Endothelial cell of umbilical vein (primary cell): ENCODE measurements at regions not wholly inside any gene's neighbourhood (a gene's known extent, or its start where the extent isn't known, plus 50 kb on each side); places are given as distances from the start of the nearest gene placed in this dataset.

ENCODE experiments used
- BruUV-seq: library from RNA; stranded (reverse); fragments of 400-500 nt; replicated peaks from 2 replicates; lab custom pipeline; 2021; lab: Mats Ljungman, UMichigan
- CTCF ChIA-PET: fragments of 300-600, 350-600 bp; sonication (Branson Sonifier 250); formaldehyde crosslinking; loops from one replicate; lab custom pipeline; 2021; ENCODE audit warnings: antibody characterized with exemption, inconsistent platforms; lab: Charles Lee
- POLR2A ChIA-PET: fragments of 300-600, 350-600 bp; sonication (Branson Sonifier 250); formaldehyde crosslinking; loops from one replicate; lab custom pipeline; 2021; ENCODE audit warnings: antibody characterized with exemption, inconsistent platforms; lab: Charles Lee
- DNase-seq: peaks from one replicate; pipeline ENCODE4 v3.0.0-alpha.2; 2011; ENCODE audit warnings: low read depth, low spot score
- FAIRE-seq: peaks from 2 replicates; lab custom pipeline; 2011; peaks lifted over from hg19 to GRCh38; lab: Jason Lieb, UNC
- H2AFZ ChIP-seq: 2 replicates; pipeline ENCODE4 v1.6.0; 2012; ENCODE audit warnings: low read depth, low read length, control low read depth, inconsistent platforms
- H3K27ac ChIP-seq: 2 replicates; pipeline ENCODE4 v1.5.1; 2011; ENCODE audit warnings: low read depth, mild to moderate bottlenecking, control low read depth, low read length, moderate library complexity; ENCODE audit not compliant: insufficient read depth
- H3K27me3 ChIP-seq, 2 experiments: 2 replicates each; pipeline versions ENCODE4 v1.6.0 to v1.6.1; 2011; ENCODE audit warnings: low read length in 2 of 2, mixed read lengths in 1 of 2; ENCODE audit not compliant: control insufficient read depth in 2 of 2, insufficient read depth in 2 of 2
- H3K36me3 ChIP-seq, 2 experiments: 2 replicates in 1 of 2; 3 replicates in 1 of 2; pipeline ENCODE4 v1.5.1; 2011; ENCODE audit warnings: low read length in 2 of 2, mild to moderate bottlenecking in 1 of 2, moderate library complexity in 1 of 2; ENCODE audit not compliant: control insufficient read depth in 2 of 2, insufficient read depth in 2 of 2; ENCODE audit errors: extremely low read depth in 1 of 2
- H3K4me1 ChIP-seq: 3 replicates; pipeline ENCODE4 v1.5.1; 2011; ENCODE audit warnings: mild to moderate bottlenecking, low read length; ENCODE audit not compliant: control insufficient read depth, insufficient read depth; ENCODE audit errors: extremely low read depth
- H3K4me2 ChIP-seq: 2 replicates; pipeline ENCODE4 v1.6.1; 2011; ENCODE audit warnings: low read length, control low read depth, mixed read lengths; ENCODE audit not compliant: insufficient read depth
- H3K4me3 ChIP-seq, 3 experiments: fragments of 200-600 bp in 1 of 3; sonication (generic), shearing (Covaris generic) in 1 of 3; replicated peaks in 1 of 3; 2 replicates each; pipeline ENCODE4 v1.5.1; 2011 to 2016; ENCODE audit warnings: control low read depth in 3 of 3, low read length in 3 of 3, mild to moderate bottlenecking in 2 of 3, inconsistent platforms in 1 of 3, low read depth in 1 of 3, moderate library complexity in 1 of 3; ENCODE audit not compliant: insufficient read depth in 1 of 3
- H3K79me2 ChIP-seq: 2 replicates; pipeline ENCODE4 v1.6.0; 2012; ENCODE audit warnings: low read length, inconsistent platforms; ENCODE audit not compliant: control insufficient read depth, insufficient read depth
- H3K9ac ChIP-seq: replicated peaks from 2 replicates; pipeline ENCODE3; 2011; ENCODE audit warnings: low read length, control low read depth; ENCODE audit not compliant: insufficient read depth; ENCODE audit errors: extremely low read depth
- H3K9me1 ChIP-seq: replicated peaks from 3 replicates; pipeline ENCODE4 v1.6.0; 2011; ENCODE audit warnings: mild to moderate bottlenecking, low read length; ENCODE audit not compliant: control insufficient read depth, insufficient read depth; ENCODE audit errors: extremely low read depth
- H3K9me3 ChIP-seq: replicated peaks from 2 replicates; pipeline ENCODE4 v1.5.1; 2012; ENCODE audit warnings: low read length, inconsistent platforms; ENCODE audit not compliant: control insufficient read depth, insufficient read depth
- H4K20me1 ChIP-seq: replicated peaks from 2 replicates; pipeline ENCODE3; 2011; ENCODE audit warnings: mild to moderate bottlenecking, low read length; ENCODE audit not compliant: control insufficient read depth, insufficient read depth; ENCODE audit errors: extremely low read depth
- EZH2 ChIP-seq: IDR thresholded peaks from 2 replicates; pipeline ENCODE4 v1.6.1; 2012; ENCODE audit warnings: borderline replicate concordance, low read depth, mild to moderate bottlenecking, moderate library complexity, low read length, inconsistent platforms; ENCODE audit not compliant: severe bottlenecking
- FOS ChIP-seq: IDR thresholded peaks from 2 replicates; pipeline ENCODE4 v1.6.1; 2011; ENCODE audit warnings: mild to moderate bottlenecking, low read length, moderate library complexity, borderline replicate concordance; ENCODE audit not compliant: insufficient read depth
- GATA2 ChIP-seq: IDR thresholded peaks from 2 replicates; pipeline ENCODE4 v1.7.0; 2011; ENCODE audit warnings: low read depth, mild to moderate bottlenecking, moderate library complexity, mixed read lengths, low read length; ENCODE audit not compliant: insufficient read length, insufficient read depth
- JUN ChIP-seq: IDR thresholded peaks from 2 replicates; pipeline ENCODE4 v1.6.1; 2011; ENCODE audit warnings: borderline replicate concordance, low read depth; ENCODE audit not compliant: insufficient read length, insufficient read depth
- MAX ChIP-seq: IDR thresholded peaks from 2 replicates; pipeline ENCODE4 v1.6.1; 2011; ENCODE audit not compliant: insufficient read depth, insufficient read length
- MYC ChIP-seq: IDR thresholded peaks from one replicate; pipeline ENCODE4 v1.6.1; 2011; ENCODE audit warnings: mild to moderate bottlenecking, low read depth, low read length
- POLR2A ChIP-seq: IDR thresholded peaks from 2 replicates; pipeline ENCODE4 v1.6.1; 2012; ENCODE audit warnings: low read depth, mild to moderate bottlenecking, control low read depth, low read length
- POLR2AphosphoS5 ChIP-seq: IDR thresholded peaks from 2 replicates; pipeline ENCODE4 v1.6.1; 2012; ENCODE audit warnings: low read depth, mild to moderate bottlenecking, control low read depth, low read length, moderate library complexity; ENCODE audit not compliant: insufficient read depth
- dilution Hi-C: fragments of 300-500 bp; cut with MboI; formaldehyde crosslinking; loops from one replicate; pipeline ENCODE4 v1.15.0; 2019; ENCODE audit warnings: low sequenced_read_pairs; ENCODE audit not compliant: extremely low pct_ligation_motif_present
- intact Hi-C: fragments of 100-400 bp; cut with micrococcal nuclease; formaldehyde crosslinking; loops from one replicate; pipeline ENCODE4 v1.10.0; 2022
- TF ChIP-seq, protein P1 (sequence below), 2 donors: IDR thresholded peaks; 1 replicate in 1 of 2; 2 replicates in 1 of 2; pipeline ENCODE4 v1.5.1; 2011; ENCODE audit warnings: low read length in 2 of 2, mild to moderate bottlenecking in 2 of 2, moderate library complexity in 2 of 2, control low read depth in 1 of 2, inconsistent platforms in 1 of 2, low read depth in 1 of 2; ENCODE audit not compliant: insufficient read depth in 1 of 2; ENCODE audit errors: extremely low read depth in 1 of 2

- Histone ChIP-seq H4K20me1 (no peaks in the 10 kb centered on the region), H3K9me1 (no peaks in the 10 kb centered on the region), H3K4me3 (no peak overlapping the region), H3K36me3 (no peaks in the 10 kb centered on the region), H2AFZ (no peak overlapping the region), H3K27me3 (no peaks in the 10 kb centered on the region), H3K4me2 (no peak overlapping the region), H3K27ac (no peak overlapping the region), H3K9me3 (no peaks in the 10 kb centered on the region), H3K9ac (no peak overlapping the region), H3K4me1 (peaks cover 19% of the 10 kb centered on the region), H3K79me2 (no peaks in the 10 kb centered on the region)
- DNase-seq (peak; percentile 68), FAIRE-seq (peak; percentile 84)
- intact Hi-C loops, result loop anchor here (2.0 kb wide), 1 partner anchor 90 kb away; no protein-coding TSS in a partner anchor
- dilution Hi-C loops, result no loop called here
- POLR2A ChIA-PET, result interaction anchor here (0.6 to 0.9 kb wide), 2 partner anchors 23 to 143 kb away, joined by 3 read pairs; no protein-coding TSS in a partner anchor
- peak; percentile 45 for TF ChIP-seq GATA2
- peak; percentile 84 for TF ChIP-seq JUN
- peak; percentile 37 for TF ChIP-seq POLR2AphosphoS5
- TF ChIP-seq FOS, result peak; percentile 94
- no peak for TF ChIP-seq POLR2A
- CTCF ChIA-PET, result interaction anchor here (0.8 to 3.8 kb wide), 7 partner anchors 8 to 208 kb away, joined by 3 to 35 read pairs (median 3); no protein-coding TSS in a partner anchor
- BruUV-seq, result no TSS peak
Measured at GRCh38 chr3:159620873-159621272, 367.8 kb upstream of the IL12A start.

- Histone ChIP-seq H3K4me2 (no peak overlapping the region), H3K79me2 (no peaks in the 10 kb centered on the region), H3K4me1 (peaks cover 15% of the 10 kb centered on the region), H3K9me3 (no peaks in the 10 kb centered on the region), H2AFZ (no peak overlapping the region), H3K9me1 (no peaks in the 10 kb centered on the region), H3K4me3 (no peak overlapping the region), H3K27ac (no peak overlapping the region), H3K9ac (no peak overlapping the region), H4K20me1 (no peaks in the 10 kb centered on the region), H3K36me3 (no peaks in the 10 kb centered on the region), H3K27me3 (no peaks in the 10 kb centered on the region)
- FAIRE-seq (no peak), DNase-seq (no peak)
- dilution Hi-C loops, result no loop called here
- no TSS peak for BruUV-seq
- POLR2A ChIA-PET, result no interaction called here
- no peak for TF ChIP-seq EZH2
- no peak for TF ChIP-seq POLR2A
- no peak for TF ChIP-seq POLR2AphosphoS5
- no peak for TF ChIP-seq MAX
- no peak for TF ChIP-seq FOS
- TF ChIP-seq GATA2, result no peak
- TF ChIP-seq, protein P1, sequence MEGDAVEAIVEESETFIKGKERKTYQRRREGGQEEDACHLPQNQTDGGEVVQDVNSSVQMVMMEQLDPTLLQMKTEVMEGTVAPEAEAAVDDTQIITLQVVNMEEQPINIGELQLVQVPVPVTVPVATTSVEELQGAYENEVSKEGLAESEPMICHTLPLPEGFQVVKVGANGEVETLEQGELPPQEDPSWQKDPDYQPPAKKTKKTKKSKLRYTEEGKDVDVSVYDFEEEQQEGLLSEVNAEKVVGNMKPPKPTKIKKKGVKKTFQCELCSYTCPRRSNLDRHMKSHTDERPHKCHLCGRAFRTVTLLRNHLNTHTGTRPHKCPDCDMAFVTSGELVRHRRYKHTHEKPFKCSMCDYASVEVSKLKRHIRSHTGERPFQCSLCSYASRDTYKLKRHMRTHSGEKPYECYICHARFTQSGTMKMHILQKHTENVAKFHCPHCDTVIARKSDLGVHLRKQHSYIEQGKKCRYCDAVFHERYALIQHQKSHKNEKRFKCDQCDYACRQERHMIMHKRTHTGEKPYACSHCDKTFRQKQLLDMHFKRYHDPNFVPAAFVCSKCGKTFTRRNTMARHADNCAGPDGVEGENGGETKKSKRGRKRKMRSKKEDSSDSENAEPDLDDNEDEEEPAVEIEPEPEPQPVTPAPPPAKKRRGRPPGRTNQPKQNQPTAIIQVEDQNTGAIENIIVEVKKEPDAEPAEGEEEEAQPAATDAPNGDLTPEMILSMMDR (IDR thresholded peaks at IDR 0.05; ENCODE audit: extremely low read depth in 1 of 2, insufficient read depth in 1 of 2, low read depth in 1 of 2, low read length in 2 of 2), result no peak
- TF ChIP-seq JUN, result no peak
- TF ChIP-seq MYC, result no peak
- CTCF ChIA-PET, result interaction anchor here (1.3 to 2.3 kb wide), 3 partner anchors 11 to 181 kb away, joined by 3 to 9 read pairs (median 5); no protein-coding TSS in a partner anchor
- intact Hi-C loops, result no loop called here
Measured at GRCh38 chr3:159624616-159625015, 364.0 kb upstream of the IL12A start.
